Progenitor cell of endocrine pancreas (in vitro differentiated cells): ENCODE measurements at regions not wholly inside any gene's neighbourhood (a gene's known extent, or its start where the extent isn't known, plus 50 kb on each side); places are given as distances from the start of the nearest gene placed in this dataset.

ENCODE experiments used
- DNase-seq: peaks from one replicate; pipeline ENCODE4 v3.0.0; 2021; ENCODE audit warnings: low spot score; ENCODE audit not compliant: unreplicated experiment
- H3K27ac Mint-ChIP-seq: 2 replicates; pipeline ENCODE4 v1.8.0; 2021; ENCODE audit warnings: mild to moderate bottlenecking, moderate library complexity, mixed read lengths
- H3K27me3 Mint-ChIP-seq: 2 replicates; pipeline ENCODE4 v1.8.0; 2021; ENCODE audit warnings: mixed read lengths
- H3K36me3 Mint-ChIP-seq: 2 replicates; pipeline ENCODE4 v1.8.0; 2022; ENCODE audit warnings: mixed read lengths; ENCODE audit not compliant: insufficient read depth
- H3K4me1 Mint-ChIP-seq: 2 replicates; pipeline ENCODE4 v1.8.0; 2021; ENCODE audit warnings: low read depth, mixed read lengths
- H3K4me3 Mint-ChIP-seq: 2 replicates; pipeline ENCODE4 v1.8.0; 2021; ENCODE audit warnings: low read depth, mild to moderate bottlenecking, moderate library complexity, mixed read lengths
- H3K9me3 Mint-ChIP-seq: 2 replicates; pipeline ENCODE4 v1.8.0; 2021; ENCODE audit warnings: low read depth, mixed read lengths
- TF ChIP-seq, protein P1 (sequence below): fragments of 200-600 bp; sonication (generic); IDR thresholded peaks from one replicate; pipeline ENCODE4 v1.5.0; 2021; ENCODE audit warnings: antibody characterized with exemption, mild to moderate bottlenecking; ENCODE audit not compliant: unreplicated experiment

DNA sequence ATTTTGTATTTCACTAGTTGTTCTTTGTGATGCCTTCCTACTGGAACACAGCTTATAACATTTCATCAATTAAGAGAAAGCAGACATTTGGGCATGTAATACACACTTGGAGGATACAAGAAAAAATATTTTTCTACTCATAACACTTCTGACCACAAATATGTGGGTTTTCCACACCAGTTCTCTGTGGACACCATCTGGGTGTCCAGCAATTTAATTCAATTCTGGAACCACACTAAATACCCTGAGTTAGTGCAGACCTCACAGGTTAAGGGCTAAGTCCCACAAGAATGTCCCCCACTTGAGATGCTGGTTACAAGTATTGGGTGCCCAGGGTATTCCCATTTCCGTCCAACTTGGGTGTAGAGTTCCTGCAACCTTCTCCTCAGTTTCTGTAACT is 91.1 kb upstream of the SKOR2 start:
- peaks cover 26% of the 10 kb centered on the region for H3K27me3 Mint-ChIP-seq
- TF ChIP-seq, protein P1, sequence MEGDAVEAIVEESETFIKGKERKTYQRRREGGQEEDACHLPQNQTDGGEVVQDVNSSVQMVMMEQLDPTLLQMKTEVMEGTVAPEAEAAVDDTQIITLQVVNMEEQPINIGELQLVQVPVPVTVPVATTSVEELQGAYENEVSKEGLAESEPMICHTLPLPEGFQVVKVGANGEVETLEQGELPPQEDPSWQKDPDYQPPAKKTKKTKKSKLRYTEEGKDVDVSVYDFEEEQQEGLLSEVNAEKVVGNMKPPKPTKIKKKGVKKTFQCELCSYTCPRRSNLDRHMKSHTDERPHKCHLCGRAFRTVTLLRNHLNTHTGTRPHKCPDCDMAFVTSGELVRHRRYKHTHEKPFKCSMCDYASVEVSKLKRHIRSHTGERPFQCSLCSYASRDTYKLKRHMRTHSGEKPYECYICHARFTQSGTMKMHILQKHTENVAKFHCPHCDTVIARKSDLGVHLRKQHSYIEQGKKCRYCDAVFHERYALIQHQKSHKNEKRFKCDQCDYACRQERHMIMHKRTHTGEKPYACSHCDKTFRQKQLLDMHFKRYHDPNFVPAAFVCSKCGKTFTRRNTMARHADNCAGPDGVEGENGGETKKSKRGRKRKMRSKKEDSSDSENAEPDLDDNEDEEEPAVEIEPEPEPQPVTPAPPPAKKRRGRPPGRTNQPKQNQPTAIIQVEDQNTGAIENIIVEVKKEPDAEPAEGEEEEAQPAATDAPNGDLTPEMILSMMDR: no peak

DNA sequence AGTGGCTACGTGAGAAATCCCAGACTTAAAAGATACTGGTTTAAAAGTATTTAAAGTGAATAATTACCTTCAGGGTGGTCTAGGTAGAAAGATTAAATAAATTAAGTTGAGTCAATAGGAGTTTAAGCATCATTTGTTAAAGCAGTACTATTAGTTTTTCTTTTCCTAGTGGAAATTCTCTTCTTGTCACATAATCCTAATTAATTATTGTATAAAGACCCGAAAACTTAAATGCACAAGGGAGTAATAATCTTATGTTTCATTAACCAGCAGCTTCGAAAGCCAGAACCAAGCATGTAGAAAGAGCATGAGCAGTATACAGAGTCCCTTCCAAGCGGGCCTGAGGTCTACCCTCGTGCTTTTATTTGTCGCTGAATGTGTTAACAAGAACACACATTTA is 90.2 kb upstream of the SKOR2 start:
- H3K9me3 Mint-ChIP-seq: no peaks in the 10 kb centered on the region
- H3K27ac Mint-ChIP-seq: no peak overlapping the region
- no peaks in the 10 kb centered on the region for H3K36me3 Mint-ChIP-seq
- TF ChIP-seq, protein P1: no peak
- DNase-seq: no peak
- H3K4me1 Mint-ChIP-seq: no peaks in the 10 kb centered on the region
- H3K27me3 Mint-ChIP-seq: peaks cover 32% of the 10 kb centered on the region
- H3K4me3 Mint-ChIP-seq: no peak overlapping the region

More for the DNA sequence above, 91.1 kb upstream of the SKOR2 start:
- DNase-seq: no peak
- H3K36me3 Mint-ChIP-seq: no peaks in the 10 kb centered on the region
- H3K9me3 Mint-ChIP-seq: no peaks in the 10 kb centered on the region
- H3K4me1 Mint-ChIP-seq: no peaks in the 10 kb centered on the region
- H3K4me3 Mint-ChIP-seq: no peak overlapping the region
- no peak overlapping the region for H3K27ac Mint-ChIP-seq

DNA sequence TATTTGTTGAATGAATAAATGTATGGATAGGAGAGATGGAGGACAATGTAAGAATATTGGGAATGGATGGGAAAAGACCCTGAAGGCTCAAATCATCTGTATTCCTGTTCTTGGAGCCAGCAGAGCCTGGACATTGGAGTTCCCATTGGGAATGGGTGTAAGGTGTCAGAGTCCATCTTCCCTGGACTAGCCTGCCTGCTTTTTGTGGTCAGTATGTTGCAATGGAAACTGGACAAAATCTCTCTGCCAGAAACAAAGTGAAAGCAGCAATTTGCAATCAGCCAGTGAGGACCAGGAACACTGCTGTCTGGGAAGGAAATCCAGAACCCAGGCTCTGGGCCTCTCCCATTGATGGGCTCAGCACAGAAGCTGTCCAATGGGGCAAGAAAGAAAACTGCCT is 83.5 kb upstream of the SKOR2 start:
- Mint-ChIP-seq H3K27ac (no peak overlapping the region), H3K4me1 (no peaks in the 10 kb centered on the region), H3K9me3 (no peaks in the 10 kb centered on the region), H3K36me3 (no peaks in the 10 kb centered on the region), H3K4me3 (no peak overlapping the region), H3K27me3 (peaks cover 42% of the 10 kb centered on the region)
- TF ChIP-seq, protein P1: no peak
- DNase-seq: no peak

DNA sequence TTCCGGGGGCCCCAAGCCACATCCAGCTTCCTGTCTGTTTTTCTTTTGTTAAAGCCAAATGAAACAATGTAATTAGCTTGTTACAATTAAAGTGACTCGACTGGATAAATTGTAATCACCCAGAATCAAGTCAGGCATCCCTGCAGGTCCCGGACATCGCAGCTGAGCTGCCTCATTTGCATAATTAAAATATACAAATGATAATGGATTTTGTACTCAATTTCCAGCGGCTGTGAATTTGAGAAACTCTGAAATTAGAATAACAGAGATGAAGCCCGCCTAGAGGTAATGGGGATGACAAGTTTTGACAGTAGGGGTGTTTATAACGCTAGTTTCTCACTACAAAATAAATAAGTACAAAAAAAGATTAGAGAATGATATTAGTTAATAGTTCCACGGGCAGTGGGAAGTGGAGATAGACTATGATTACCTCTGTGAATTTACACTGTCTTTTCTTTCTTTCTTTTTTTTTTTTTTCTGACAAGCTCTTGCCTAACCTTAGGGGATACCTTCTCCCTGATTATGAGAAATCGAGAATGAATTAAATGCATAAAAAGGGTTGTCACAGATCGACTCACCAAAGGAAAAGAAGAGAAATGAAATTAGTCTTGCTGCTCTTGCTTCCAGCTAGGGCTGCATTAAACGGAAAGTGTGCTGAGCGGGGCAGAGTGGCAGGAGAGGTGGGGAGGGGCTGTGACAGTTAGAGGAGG is 82.6 kb upstream of the SKOR2 start:
- Mint-ChIP-seq H3K9me3 (no peaks in the 10 kb centered on the region), H3K27me3 (peaks cover 44% of the 10 kb centered on the region), H3K27ac (no peak overlapping the region), H3K36me3 (no peaks in the 10 kb centered on the region), H3K4me1 (no peaks in the 10 kb centered on the region), H3K4me3 (no peak overlapping the region)
- TF ChIP-seq, protein P1: no peak
- DNase-seq: no peak

DNA sequence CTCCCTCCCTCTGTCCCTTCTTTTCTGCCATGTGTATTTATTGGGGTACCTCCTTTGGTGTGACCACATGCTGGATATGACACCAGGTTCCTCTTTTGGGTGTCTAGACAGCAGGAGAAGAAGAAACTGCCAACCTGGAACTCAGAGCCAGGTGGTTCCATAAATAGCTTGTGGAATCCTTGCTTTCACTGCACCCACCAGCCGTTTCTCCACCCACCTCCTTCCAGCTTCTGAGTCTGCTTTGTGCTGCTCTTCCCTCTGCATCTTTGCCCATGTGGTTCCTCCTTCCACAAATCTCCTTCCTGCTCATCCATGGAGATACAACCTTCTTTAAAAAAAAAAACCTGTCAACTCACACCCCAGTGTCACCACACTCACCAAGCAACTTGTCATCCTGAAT is 80.2 kb upstream of the SKOR2 start:
- H3K4me3 Mint-ChIP-seq: no peak overlapping the region
- H3K36me3 Mint-ChIP-seq: no peaks in the 10 kb centered on the region
- no peak overlapping the region for H3K27ac Mint-ChIP-seq
- TF ChIP-seq, protein P1: no peak
- DNase-seq: no peak
- H3K9me3 Mint-ChIP-seq: no peaks in the 10 kb centered on the region
- peaks cover 31% of the 10 kb centered on the region for H3K27me3 Mint-ChIP-seq
- peaks cover 5% of the 10 kb centered on the region for H3K4me1 Mint-ChIP-seq
